GM12875 (cell line): ENCODE measurements at regions not wholly inside any gene's neighbourhood (a gene's known extent, or its start where the extent isn't known, plus 50 kb on each side); places are given as distances from the start of the nearest gene placed in this dataset.

Experiments
- H3K4me3 ChIP-seq: one replicate; pipeline ENCODE4 v1.5.1; 2011; ENCODE audit warnings: low read depth, low read length, control low read depth
- CTCF ChIP-seq: IDR thresholded peaks from 2 replicates; pipeline ENCODE4 v1.5.1; 2011; ENCODE audit warnings: low read depth, mild to moderate bottlenecking, control low read depth, inconsistent platforms, low read length, moderate library complexity, borderline replicate concordance; ENCODE audit not compliant: insufficient read depth

DNA sequence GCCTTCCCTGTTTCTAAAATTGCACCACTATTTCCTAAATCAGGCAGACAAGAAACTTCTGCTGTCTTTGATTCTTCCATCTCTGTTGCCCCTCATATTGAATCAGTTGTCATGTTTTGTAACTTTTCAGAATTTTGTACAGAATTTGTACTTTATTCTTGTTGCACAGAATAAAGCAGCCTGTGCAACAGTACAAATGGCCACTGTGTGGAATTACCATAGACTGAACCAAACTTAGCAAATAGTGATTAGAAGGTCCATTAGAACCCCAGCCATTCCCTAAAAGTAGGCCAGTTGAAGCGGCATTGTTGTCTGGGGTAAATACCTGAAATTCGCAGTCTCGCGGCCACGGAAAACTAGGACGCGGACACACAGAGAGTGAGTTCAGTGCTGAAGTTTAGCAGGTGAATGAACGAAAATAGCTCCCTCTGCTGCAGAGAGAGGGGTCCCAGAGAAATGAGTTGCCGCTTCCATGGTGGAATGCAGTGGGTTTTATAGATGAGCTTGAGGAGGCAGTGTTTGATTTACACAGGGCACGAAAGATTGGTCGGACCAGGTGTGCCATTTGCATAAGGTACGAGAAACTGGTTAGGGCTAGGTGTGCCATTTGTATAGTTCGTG is 71.8 kb downstream of the C4orf33 start:
- no peak overlapping the region for H3K4me3 ChIP-seq
- TF ChIP-seq CTCF, result no peak

DNA sequence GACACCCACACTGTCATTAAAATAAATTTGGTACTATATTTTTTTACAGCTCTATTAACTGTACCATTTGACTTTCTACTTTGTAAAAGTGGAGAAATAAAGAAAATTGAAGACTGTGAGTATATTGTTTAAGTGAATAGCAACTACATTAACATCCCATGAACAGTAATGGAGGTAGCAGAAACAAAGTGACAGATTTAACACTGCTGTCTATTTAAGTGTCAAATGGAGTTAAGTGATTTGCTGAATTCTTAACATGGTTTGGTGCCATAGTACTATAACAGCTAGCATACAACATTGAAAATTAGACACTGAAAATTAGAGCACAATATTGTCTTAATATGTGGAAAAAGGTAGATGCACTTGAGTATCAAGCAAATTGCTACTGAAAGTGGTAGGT is 76.2 kb downstream of the C4orf33 start:
- TF ChIP-seq CTCF, result no peak
- H3K4me3 ChIP-seq, result no peak overlapping the region

- no peak overlapping the region for H3K4me3 ChIP-seq
- TF ChIP-seq CTCF, result no peak
These were observed 80.9 kb downstream of the C4orf33 start for GRCh38 chr4:129176864-129177263.

- TF ChIP-seq CTCF, result no peak
- no peak overlapping the region for H3K4me3 ChIP-seq
These were observed 83.3 kb downstream of the C4orf33 start for GRCh38 chr4:129179276-129179675.

DNA sequence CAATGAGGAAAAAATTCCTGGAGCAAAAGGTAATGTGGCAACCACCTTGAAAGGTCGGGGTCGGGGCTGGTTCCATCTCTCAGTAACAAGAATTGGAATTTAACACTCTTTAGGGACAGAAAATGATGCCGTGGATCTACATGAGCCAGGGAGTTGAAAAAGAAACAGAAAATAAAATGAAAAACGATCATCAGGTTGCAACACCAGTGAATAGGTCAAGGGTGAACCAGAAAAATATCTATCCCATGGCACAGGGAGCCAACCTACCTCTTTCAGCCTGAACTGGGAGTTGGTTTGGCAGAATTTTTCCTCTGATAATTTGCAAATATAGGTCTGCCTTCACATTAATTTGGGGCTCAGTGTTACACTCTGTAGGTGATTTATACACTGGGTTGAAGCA is 93.7 kb downstream of the C4orf33 start:
- no peak for TF ChIP-seq CTCF
- H3K4me3 ChIP-seq, result no peak overlapping the region

GRCh38 chr4:129193357-129194100 is 97.6 kb downstream of the C4orf33 start:
- H3K4me3 ChIP-seq, result no peak overlapping the region
- no peak for TF ChIP-seq CTCF

DNA sequence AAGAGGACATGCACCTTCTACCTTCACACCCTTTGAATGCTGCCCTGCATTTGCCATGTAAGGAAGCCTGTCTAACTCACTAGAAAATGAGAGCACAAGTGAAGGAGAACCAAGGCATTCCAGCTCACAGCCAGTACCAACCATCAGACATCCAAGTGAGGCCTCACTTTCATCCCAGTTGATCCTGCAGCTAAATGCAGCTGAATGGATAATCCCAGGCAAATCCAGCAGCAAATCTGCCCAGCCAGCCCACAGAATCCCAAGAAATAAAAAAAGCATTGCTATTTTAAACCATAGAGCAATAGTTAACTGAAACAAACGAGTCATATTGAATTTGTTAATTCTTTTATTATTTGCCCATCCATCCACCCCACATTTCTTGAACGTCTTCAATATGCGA is 112.5 kb downstream of the C4orf33 start:
- no peak for TF ChIP-seq CTCF
- H3K4me3 ChIP-seq, result no peak overlapping the region
